Retina (tissue), 1 donor: ENCODE measurements at regions not wholly inside any gene's neighbourhood (a gene's known extent, or its start where the extent isn't known, plus 50 kb on each side); places are given as distances from the start of the nearest gene placed in this dataset.

ENCODE experiments used
- DNase-seq: peaks from one replicate; pipeline ENCODE4 v3.0.0-alpha.2; 2016

DNA sequence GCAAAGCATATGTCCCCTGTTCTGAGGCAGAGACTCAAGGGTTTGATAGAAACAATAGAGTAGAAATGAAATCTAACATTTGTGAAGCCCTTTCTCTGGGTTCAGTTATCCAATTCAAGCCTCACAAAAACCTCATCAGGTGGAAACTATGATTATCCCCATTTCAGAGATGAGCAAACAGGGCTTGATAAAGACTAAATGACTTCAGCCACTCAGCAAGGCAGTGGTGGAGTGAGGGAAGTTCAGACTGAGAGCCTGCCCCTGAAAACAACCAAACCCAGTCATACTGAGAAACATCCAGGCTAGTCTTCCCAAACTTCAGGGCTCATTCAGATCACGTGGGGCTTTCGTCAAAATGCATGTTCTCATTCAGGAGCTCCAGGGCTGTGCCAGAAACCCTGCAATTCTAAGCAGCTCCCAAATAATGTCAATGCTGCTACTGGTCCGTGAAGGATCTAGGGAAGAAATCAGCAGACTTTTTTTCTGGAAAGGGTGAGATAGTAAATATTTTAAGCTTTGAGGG, 109.6 kb upstream of the KIT start:
- no peak for DNase-seq

DNA sequence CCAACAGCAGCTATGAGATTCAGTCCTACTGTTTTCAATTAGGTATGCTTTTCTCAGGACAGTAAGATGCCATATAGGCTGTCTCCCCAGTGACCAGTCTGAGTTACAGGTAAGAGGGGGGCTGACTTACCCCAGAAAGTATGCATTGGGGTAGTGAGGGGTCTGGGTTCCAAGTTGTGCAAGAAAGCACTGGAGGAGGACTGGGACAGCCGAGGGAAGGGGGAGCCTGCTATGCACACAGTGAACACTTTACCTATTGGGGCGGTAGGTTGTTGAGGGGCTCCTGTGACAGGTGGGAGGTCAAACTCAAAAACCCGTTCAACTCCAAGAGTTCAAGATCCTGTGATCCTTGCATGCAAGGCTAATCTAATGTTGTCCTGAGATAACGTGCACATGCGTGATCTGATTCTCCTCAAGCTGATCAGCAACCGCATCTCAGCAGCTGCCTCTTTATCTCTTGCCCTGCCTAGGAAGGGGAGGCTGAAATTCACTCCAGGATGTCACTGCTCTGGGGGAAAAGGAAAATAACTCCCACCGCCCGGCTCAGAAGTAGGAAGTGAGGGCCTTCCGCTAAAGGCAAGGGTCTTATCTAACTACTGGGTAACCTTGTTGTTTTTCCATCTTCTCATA, 108.8 kb upstream of the KIT start:
- no peak for DNase-seq

DNA sequence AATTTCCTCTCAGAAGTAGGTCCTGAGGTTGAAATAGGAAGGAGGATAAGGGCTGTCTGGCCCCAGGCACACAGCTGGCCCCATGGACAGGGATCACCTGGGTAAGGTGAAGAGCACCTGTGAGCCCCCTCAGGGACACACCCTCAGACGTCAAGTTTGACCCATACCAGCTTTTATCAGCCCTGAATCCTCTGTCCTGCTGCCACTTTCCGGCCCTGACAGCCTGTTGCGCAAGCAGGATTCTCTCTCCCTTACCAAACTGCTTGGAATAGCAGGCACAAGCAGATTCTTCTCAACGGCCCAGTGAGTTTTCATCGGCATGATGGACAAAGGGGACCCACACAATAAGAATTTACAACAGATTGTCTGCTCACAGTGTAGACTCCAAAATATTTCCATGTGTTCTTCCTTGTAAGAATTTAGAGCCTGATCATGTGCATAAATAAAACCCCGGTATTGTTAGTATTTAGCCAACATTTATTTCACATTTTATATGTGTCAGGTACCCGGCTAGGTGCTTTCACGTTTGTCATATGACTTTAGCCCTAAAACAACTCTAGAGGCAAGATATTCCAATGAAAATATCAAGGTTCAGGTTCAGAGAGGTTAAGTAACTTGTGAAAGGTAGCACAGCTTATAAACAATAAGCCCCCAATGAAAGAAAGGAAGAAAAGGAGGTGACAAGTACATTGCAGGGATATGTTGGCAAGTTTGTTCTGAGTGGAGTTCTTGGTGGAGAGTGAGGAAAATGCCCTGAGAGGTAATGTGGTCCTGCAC, 107.2 kb upstream of the KIT start:
- no peak for DNase-seq

DNA sequence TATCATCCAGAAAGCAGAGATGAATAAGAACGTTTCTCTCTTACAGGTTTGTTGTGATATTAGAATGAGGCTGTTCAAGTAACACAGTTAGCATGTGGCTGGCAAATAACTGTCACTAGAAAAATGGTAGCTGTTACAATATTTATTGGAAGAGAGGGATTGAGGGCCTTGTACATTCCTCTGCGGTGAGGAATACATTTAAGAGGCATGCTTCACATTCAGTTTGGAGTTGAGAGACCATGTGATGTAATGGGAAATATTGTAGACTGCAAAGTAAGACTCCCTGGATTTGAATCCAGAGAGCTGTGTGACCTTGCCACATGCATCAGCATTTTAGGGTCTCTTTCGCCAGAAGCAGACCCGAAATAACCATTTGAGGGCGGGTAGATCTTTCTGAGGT, 104.8 kb upstream of the KIT start:
- no peak for DNase-seq

DNA sequence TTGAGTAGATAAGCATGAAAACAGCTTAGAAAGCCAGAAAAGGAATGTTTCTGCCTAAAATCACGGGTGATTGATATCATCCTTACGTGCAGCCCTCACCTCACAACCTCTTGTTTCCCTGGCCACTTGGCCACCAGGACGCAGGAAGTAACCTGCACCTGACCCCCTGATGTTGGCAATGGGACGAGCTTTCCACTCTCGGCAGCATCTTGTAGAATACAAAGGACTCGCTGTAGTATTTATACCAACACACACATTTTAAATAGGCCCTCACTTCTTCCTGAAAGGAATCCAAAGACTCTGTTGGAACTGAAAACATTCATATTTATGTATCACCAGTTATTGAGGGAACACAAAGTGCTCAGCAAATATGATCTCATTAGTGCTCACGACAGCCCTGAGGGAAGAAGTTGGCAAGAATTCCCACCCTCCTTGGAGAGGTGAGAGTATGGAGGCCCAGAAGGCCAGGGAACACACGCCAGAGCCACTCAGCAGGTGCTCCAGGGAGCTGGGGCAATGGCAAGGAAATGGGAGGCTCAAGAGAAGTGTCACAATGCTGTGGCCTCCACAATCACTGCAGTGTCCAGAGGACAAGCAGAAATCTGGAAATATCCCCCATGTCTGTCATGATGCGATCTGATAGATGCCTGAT, 103.3 kb upstream of the KIT start:
- no peak for DNase-seq

DNA sequence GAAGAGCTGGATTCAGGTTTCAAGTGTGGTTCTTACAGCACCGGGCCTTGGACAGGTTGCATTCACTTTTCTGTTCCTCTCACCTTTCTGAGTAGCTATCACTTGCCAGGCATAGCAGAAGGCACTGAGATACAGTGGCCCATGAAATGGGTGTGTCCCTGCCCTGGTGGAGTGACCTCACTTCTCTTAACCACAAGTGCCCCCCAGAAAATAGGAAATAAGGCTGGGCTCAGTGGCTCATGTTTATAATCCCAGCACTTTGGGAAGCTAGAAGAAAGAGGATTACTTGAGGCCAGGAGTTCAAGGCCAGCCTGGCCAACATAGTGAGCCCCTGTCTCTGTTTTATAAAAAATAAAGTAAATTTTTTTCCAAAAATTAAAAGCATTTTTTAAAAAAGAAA, 101.7 kb upstream of the KIT start:
- DNase-seq, result no peak

DNA sequence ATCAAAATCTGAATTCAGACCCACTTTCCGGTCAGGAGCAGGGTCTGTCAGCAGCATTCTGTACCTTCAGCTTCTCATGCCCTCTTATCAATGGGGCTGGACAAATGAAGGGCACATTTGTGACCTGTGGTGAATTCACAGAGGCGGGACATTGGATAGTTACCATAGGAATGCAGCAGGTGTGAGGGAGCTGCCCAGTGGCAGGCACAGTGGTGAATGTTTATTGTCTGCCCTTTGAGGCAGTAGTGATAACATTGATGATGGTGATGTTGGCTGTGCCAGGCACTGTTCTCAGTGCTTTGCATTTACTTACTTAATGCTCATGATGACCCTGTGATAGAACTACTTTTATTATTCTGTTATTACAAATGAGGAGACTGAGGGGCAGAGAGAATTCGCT, 101.2 kb upstream of the KIT start:
- no peak for DNase-seq

DNA sequence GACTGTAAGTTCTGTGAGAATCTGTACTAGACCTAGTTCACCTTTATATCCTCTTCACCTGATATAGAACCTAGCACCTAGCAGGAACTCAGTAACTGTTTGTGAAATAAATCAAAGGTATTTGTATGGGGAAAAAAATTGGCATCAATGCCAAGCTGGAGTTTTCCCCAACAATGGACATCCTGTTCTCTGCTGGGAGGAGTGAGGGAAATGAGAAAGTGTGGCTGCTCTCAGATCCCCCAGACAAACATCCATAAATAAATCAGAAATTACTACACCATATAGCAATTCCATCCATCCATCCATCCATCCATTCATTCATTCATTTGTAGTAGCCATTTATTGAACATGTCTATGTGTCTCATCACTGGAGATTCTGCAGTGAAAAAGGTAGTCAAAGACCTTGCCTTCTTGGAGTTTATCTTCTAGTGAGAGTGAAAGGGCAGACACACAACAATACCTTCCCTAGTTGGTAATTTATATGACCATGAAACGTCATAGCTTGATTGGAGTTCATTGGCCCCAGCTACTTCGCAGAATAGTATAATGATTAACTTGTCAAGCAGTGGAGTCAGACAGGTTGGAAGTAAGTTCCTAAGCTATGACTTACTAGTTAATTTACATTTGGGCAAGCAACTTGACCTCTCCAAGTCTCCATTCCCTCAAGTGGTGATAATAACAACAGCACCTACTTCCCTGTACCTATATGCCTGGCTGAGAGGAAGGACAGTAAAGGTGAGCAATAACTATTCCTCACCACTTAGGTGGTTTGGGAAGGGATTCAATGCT, 98.7 kb upstream of the KIT start:
- DNase-seq, result no peak

DNA sequence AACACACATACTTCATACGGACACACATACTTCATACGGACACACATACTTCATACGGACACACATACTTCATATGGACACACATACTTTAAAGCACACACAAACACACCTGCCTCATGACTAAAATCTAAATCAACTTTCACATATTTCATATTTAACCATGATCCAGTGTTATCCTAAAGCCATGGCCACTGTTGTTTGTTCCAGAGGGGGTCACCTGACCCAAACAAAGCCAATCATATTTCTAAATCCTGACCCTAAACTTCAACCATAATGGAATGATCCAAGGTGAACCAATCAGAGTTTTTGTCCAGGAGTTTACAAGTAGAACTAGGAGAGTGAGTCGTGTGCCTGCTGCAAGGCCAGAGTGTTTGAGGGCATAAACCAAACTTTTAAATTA, 97.2 kb upstream of the KIT start:
- no peak for DNase-seq

DNA sequence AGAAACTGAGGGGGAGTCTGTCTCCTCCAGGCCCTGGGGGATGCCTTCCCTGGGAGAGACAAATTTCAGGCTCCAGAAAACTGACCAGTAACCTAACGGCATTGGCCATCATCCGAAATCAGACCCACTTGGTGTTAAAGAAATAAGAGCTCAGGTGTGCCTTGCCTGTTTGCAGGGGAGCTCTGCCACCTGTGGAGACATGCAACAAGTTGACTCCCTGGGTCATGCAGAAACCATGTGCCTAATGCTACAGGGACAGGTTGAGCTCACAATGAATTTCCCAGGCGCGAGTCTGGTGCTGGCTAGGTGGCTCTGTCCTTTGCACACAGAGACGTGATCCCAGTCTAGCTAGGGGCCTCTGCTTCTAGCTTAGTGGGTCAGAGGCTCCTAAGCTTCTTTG, 95.8 kb upstream of the KIT start:
- no peak for DNase-seq

DNA sequence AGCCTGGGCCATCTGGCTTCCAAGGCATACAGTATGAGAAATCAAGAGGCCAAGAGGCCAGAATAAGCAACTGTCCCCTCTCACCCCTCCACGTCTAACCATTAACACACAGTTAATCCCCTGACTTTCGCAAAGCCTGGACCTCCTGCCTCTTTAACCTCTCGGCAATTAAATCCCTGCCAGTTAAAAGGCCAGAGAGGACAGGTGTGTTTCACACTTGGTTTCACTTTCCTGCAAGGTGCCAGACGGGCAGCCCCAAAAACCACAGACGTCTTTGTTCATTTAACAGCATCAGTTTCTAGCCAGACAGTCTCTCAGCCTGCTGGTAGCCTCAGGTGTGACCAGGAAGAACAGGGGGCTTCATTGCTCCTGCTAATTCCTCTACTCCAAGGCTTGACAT, 91.1 kb upstream of the KIT start:
- no peak for DNase-seq

DNA sequence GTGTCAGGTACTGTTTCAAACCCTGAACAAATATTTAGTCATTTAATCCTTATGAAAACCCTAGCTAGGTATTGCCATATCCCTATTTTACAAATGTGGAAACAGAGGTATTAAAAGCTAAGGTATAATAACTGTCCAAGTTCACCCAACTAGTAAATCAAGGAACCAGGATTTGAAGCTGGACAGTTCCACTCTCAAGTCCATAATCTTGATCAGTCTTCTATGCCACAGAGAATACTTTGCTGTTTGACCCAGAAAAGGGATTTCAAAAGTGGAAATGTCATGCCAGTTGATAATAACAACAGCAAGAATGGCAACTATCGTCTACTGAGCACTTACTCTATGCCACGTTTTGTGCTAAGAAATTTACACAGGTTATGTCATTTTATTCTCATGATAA, 90.4 kb upstream of the KIT start:
- no peak for DNase-seq

DNA sequence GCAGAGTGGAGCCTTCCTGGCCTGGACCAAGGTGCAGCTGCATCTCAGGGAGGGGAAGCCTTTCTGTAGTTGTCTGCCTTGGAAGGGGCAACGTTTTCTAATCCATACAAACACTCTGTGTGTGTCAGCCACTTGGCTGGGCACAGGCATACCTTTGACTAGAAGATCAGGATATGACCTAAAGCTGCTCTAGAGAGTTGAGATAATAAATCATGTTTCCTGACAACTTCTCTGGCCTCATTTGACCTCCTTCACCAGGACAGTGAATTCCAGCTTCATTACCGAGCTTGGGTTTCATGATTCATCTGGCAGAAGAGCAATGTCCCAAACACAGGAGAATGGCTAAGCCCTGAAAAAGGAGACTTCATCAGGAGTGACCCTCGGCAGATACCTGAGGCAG, 89.6 kb upstream of the KIT start:
- no peak for DNase-seq

DNA sequence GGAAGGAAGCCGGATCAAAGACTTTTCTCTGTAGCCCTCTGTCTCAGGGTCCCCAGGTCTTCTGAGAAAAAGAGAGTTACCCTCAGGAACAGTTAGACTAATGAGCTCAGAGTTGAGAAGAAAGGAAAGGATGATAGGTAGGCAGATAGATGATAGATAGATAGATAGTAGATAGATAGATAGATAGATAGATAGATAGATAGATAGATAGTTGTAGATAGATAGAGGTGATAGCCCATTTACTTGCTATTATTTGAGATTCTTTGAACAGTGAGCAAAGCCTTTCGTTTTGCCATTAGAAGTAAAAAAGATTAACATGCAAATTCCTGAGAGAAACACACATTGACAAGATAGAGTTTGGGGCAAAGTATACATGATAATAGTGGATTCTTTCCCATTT, 86.9 kb upstream of the KIT start:
- DNase-seq, result no peak

DNA sequence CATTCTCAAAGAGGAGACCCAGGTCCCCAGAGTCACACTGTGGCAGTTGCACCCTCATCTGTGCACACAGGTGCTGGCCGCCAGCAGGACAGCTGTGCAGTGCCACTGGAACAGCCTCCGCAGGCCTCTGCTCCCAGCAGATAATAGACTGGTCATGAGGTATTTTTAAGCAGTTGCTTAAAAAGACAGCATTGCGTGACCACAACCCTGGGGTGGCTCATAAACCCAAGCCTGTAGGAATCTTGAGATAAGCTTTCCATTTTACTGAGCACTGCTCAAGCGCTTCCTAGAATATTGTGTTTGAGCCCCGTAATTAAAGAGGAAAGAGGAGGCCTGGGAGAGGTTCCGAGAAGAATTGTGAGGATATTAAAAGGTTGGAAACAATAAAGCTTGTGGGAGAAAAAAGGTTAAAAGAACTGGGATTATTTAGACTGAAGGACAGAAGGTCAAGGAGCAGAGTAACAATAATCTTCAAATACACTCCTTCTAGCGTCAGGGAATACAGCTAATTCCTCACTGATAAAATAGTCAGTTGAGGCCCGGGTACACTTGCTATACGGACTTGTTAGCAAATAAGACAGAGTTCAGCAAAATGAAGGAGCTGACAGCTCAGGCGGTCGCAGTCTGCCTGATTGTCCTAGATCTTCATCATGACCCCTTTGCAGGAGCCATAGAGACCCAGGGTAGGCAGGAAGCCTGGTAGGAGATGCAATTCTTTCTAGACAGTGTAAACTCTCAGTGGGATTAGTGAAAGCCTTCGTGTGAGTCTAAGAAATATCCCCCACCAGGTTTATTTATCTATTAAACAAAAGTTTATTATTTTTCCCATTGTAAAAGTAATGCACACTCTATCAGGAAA, 86.2 kb upstream of the KIT start:
- DNase-seq, result no peak

DNA sequence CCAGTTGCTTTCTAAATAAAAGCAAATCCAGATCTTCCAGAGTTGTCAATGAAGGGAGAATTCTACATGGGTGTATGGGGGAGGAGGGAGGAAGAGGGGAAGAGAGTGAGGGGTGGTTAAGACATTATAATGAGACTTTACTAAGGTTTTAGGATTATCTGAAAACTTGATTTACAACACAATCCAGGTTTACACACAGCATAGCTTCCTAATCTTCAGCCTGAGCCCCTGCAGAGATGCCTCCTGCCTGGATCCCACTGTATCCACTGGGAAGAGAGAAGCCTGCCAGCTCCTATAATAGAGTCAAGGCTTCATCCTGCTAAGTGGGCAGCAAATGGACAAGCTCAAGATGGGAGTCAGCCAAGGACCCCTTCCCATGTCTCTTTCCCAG, 85.6 kb upstream of the KIT start:
- no peak for DNase-seq

DNA sequence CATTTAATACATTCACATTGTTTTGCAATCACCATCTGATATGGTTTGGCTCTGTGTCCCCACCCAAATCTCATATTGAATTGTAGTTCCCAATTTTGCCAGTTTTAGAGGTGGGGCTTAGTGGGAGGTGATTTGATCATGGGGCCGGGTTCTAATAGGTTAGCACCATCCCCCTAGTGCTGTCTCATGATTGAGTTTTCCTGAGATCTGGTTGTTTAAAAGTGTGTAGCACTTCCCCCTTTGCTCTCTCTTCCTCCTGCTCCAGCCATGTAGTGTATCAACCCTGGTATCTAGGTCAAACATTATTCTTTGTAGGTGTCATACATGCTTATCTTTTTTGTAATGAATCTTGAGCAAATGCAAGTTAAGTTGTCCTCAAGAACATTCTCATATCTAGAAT, 83.3 kb upstream of the KIT start:
- DNase-seq, result no peak

DNA sequence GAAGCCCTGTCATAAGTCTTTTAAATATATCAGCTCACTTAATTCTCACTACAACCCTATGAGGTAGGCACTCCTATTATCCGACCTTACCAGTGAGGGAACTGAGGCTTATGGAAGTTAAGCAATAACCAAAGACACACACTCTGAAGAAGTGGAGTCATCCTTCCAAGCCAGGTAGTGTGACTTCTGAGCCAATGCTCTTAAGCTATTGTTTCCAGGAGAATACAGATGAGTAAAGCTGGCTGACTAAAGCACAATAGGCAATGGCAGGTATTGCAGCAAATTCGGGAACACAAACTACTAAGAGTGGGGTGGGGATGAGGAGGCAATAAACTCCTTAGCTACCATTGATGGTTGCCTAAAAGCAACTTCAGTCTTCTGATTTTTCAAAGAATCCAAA, 81.8 kb upstream of the KIT start:
- no peak for DNase-seq

DNA sequence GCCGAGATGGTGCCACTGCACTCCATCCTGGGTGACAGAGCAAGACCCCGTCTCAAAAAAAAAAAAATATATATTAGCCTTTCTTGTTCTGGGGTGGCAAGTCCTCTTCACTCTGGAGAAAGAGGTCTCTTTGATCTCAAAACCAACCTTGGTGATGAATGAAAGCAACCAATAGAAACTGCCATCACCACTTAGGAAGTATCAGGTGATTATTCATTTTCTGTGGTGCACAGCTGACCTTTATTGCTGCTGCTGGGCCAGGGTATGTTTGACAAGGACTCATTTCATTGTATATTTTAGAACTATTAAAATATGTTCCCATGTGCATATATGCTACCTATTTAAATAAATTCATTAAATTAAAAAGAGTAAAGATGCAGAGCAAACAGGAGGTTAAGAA, 76.0 kb upstream of the KIT start:
- no peak for DNase-seq

DNA sequence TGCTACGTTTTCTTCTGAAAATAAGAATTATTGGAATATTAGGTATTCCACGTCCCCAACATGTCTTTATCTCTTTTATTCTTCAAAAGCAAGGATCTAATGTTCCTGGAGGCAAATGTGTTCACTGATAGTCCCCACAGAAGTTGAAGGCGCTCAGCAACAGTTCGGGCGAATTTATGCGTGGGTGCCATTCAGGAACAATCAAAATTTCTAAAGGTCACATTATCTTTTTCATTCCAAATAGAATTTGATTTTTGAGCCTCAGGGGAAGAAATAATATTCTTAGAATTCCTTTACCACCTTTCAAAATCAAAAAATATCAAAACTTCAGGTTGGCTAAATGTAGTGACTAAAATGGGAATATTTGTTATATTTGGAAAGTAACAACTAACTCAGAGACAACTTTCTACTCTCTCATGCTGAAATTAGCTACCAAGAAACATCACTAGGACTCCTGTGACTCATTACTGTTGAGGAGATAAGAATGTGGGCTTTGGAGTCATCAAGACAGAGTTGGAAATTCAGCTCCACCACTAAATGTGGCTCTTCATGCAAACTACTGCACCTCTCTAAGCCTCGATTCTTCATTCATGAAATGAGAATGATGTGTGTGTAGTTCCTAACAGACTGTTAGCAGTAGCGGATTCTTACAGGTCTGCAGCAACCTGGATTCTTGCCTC, 72.3 kb upstream of the KIT start:
- no peak for DNase-seq

DNA sequence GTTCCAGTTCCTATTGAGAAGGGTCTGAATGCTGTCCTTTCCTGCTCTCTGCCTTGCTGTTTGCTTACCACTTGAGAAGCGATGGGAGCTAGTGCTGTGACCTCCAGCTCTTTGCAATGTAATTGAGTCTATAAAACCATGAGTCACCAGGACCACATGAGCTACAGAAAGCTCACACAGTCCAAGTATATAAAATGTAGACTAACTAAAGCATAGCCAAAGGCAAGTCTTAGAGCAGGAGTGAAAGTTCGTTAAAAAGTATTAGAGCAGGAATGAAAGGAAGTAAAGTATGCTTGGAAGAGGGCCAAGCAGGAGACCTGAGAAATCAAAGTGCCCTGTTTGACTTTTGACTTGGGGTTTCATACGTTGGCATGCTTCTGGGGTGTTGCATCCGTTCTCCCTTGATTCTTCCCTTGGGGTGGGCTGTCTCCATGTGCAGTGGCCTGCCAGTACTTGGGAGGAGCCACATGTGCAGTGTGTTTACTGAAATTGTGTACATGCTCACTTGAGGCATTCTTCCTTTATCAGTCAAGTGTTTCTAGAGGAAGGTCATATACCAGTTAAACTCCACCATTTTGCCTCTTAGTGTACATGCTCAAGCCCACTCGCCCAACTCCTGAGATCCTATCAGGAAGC, 71.3 kb upstream of the KIT start:
- DNase-seq, result no peak
